Vagina (tissue), 2 donors: ENCODE measurements at regions not wholly inside any gene's neighbourhood (a gene's known extent, or its start where the extent isn't known, plus 50 kb on each side); places are given as distances from the start of the nearest gene placed in this dataset.

Experiments used
- DNase-seq, 2 donors: peaks; one replicate each; pipeline ENCODE4 v3.0.0-alpha.2; 2017; ENCODE audit errors: extremely low spot score in 2 of 2
- H3K27ac ChIP-seq: fragments of 200-600 bp; sonication (generic); one replicate; pipeline ENCODE4 v1.5.1; 2019
- H3K27me3 ChIP-seq: fragments of 200-600 bp; sonication (generic); one replicate; pipeline ENCODE4 v1.5.1; 2019
- H3K36me3 ChIP-seq, 2 donors: fragments of 200-600 bp; sonication (generic); one replicate each; pipeline ENCODE4 v1.5.1; 2017 to 2019
- H3K4me1 ChIP-seq: fragments of 200-600 bp; sonication (generic); one replicate; pipeline ENCODE4 v1.5.1; 2019
- H3K4me3 ChIP-seq, 2 donors: fragments of 200-600 bp; sonication (generic); 1 replicate in 1 of 2; 2 replicates in 1 of 2; pipeline ENCODE4 v1.5.1; 2016 to 2019
- H3K9me3 ChIP-seq: fragments of 200-600 bp; sonication (generic); one replicate; pipeline ENCODE4 v1.5.1; 2019
- CTCF ChIP-seq, 3 experiments: fragments of 450-650 bp in 2 of 3; fragments of 200-600 bp in 1 of 3; sonication (generic) in 1 of 3; IDR thresholded peaks; one replicate each; pipeline ENCODE4 v1.5.1; 2017 to 2019; ENCODE audit warnings: antibody characterized with exemption in 3 of 3, mild to moderate bottlenecking in 2 of 3, moderate library complexity in 2 of 3
- POLR2A ChIP-seq, 2 donors: fragments of 450-650 bp; IDR thresholded peaks; one replicate each; pipeline ENCODE4 v1.6.1; 2017; ENCODE audit warnings: antibody characterized with exemption in 2 of 2, mild to moderate bottlenecking in 2 of 2, moderate library complexity in 2 of 2
- POLR2AphosphoS5 ChIP-seq, 2 donors: sonication (generic); formaldehyde crosslinking; IDR thresholded peaks; one replicate each; pipeline ENCODE4 v1.9.0; 2017; ENCODE audit warnings: antibody characterized with exemption in 2 of 2, mild to moderate bottlenecking in 2 of 2, low read depth in 1 of 2; ENCODE audit not compliant: insufficient read depth in 1 of 2
- intact Hi-C: fragments of 100-400 bp; cut with DNase I; formaldehyde crosslinking; loops from one replicate; pipeline ENCODE4 v1.15.1; 2023

GRCh38 chr2:239596792-239597191 is 196.0 kb upstream of the HDAC4 start:
- no peak for DNase-seq
- TF ChIP-seq CTCF (IDR thresholded peaks at IDR 0.05) (no peak), POLR2A (IDR thresholded peaks at IDR 0.05) (no peak), POLR2AphosphoS5 (IDR thresholded peaks at IDR 0.05; ENCODE audit: insufficient read depth in 1 of 2, low read depth in 1 of 2) (no peak)
- Histone ChIP-seq H3K27ac (no peak overlapping the region), H3K4me3 (no peak overlapping the region), H3K9me3 (no peaks in the 10 kb centered on the region), H3K27me3 (no peaks in the 10 kb centered on the region), H3K36me3 (no peaks in the 10 kb centered on the region), H3K4me1 (no peaks in the 10 kb centered on the region)
- intact Hi-C loops = no loop called here

- Histone ChIP-seq H3K4me1 (no peaks in the 10 kb centered on the region), H3K27ac (no peak overlapping the region), H3K9me3 (no peaks in the 10 kb centered on the region), H3K27me3 (no peaks in the 10 kb centered on the region), H3K4me3 (no peak overlapping the region), H3K36me3 (no peaks in the 10 kb centered on the region)
- TF ChIP-seq POLR2A (IDR thresholded peaks at IDR 0.05) = no peak
- no peak for TF ChIP-seq POLR2AphosphoS5 (IDR thresholded peaks at IDR 0.05; ENCODE audit: insufficient read depth in 1 of 2, low read depth in 1 of 2)
- TF ChIP-seq CTCF (IDR thresholded peaks at IDR 0.05) = no peak
- DNase-seq = no peak
- intact Hi-C loops = no loop called here
These were observed 195.4 kb upstream of the HDAC4 start for GRCh38 chr2:239596253-239596652.

- DNase-seq = no peak
- no peak overlapping the region for H3K27ac ChIP-seq
- no peaks in the 10 kb centered on the region for H3K36me3 ChIP-seq
- H3K9me3 ChIP-seq = no peaks in the 10 kb centered on the region
- intact Hi-C loops = no loop called here
- H3K27me3 ChIP-seq = no peaks in the 10 kb centered on the region
- H3K4me1 ChIP-seq = no peaks in the 10 kb centered on the region
- no peak for TF ChIP-seq POLR2AphosphoS5 (IDR thresholded peaks at IDR 0.05; ENCODE audit: insufficient read depth in 1 of 2, low read depth in 1 of 2)
- no peak overlapping the region for H3K4me3 ChIP-seq
These were observed 194.9 kb upstream of the HDAC4 start for GRCh38 chr2:239595726-239596125.

GRCh38 chr2:239594772-239595608 is 194.2 kb upstream of the HDAC4 start:
- Histone ChIP-seq H3K27ac (no peak overlapping the region), H3K4me3 (no peak overlapping the region), H3K36me3 (no peaks in the 10 kb centered on the region), H3K27me3 (no peaks in the 10 kb centered on the region), H3K9me3 (no peaks in the 10 kb centered on the region), H3K4me1 (no peaks in the 10 kb centered on the region)
- TF ChIP-seq POLR2AphosphoS5 (IDR thresholded peaks at IDR 0.05; ENCODE audit: insufficient read depth in 1 of 2, low read depth in 1 of 2) (no peak), CTCF (IDR thresholded peaks at IDR 0.05) (no peak), POLR2A (IDR thresholded peaks at IDR 0.05) (no peak)
- DNase-seq = peak in 1 of 2 donors; percentile 95
- intact Hi-C loops = no loop called here

- Histone ChIP-seq H3K9me3 (no peaks in the 10 kb centered on the region), H3K36me3 (no peaks in the 10 kb centered on the region), H3K27me3 (no peaks in the 10 kb centered on the region), H3K4me3 (no peak overlapping the region), H3K27ac (no peak overlapping the region), H3K4me1 (no peaks in the 10 kb centered on the region)
- TF ChIP-seq POLR2AphosphoS5 (IDR thresholded peaks at IDR 0.05; ENCODE audit: insufficient read depth in 1 of 2, low read depth in 1 of 2) (no peak), POLR2A (IDR thresholded peaks at IDR 0.05) (no peak), CTCF (IDR thresholded peaks at IDR 0.05) (no peak)
- intact Hi-C loops = no loop called here
- peak in 1 of 2 donors; percentile 85 for DNase-seq
These were observed 193.4 kb upstream of the HDAC4 start for GRCh38 chr2:239594019-239594771.
